Neural crest cell (in vitro differentiated cells): ENCODE measurements at regions not wholly inside any gene's neighbourhood (a gene's known extent, or its start where the extent isn't known, plus 50 kb on each side); places are given as distances from the start of the nearest gene placed in this dataset.
A peak's percentile ranks its signal among the peaks of the same experiment; 100 is the strongest.

Source experiments
- DNase-seq: peaks from one replicate; pipeline ENCODE4 v3.0.0; 2021; ENCODE audit warnings: low read depth, mixed read lengths, low spot score
- H3K27ac Mint-ChIP-seq: one replicate; pipeline ENCODE4 v1.8.0; 2021; ENCODE audit warnings: mild to moderate bottlenecking, mixed read lengths; ENCODE audit not compliant: unreplicated experiment
- H3K27me3 Mint-ChIP-seq: 2 replicates; pipeline ENCODE4 v1.8.0; 2021; ENCODE audit warnings: low read depth, mild to moderate bottlenecking, mixed read lengths
- H3K36me3 Mint-ChIP-seq: 2 replicates; pipeline ENCODE4 v1.8.0; 2021; ENCODE audit warnings: low read depth, mild to moderate bottlenecking, mixed read lengths
- H3K4me1 Mint-ChIP-seq: 2 replicates; pipeline ENCODE4 v1.8.0; 2021; ENCODE audit warnings: mixed read lengths
- H3K4me3 Mint-ChIP-seq: one replicate; pipeline ENCODE4 v1.8.0; 2021; ENCODE audit warnings: mild to moderate bottlenecking, mixed read lengths
- H3K9me3 Mint-ChIP-seq: 2 replicates; pipeline ENCODE4 v1.8.0; 2021; ENCODE audit warnings: mixed read lengths
- CTCF ChIP-seq: fragments of 200-600 bp; sonication (generic); conservative IDR thresholded peaks from 2 replicates; pipeline ENCODE4 v1.5.0; 2021; ENCODE audit warnings: antibody characterized with exemption, mild to moderate bottlenecking

DNA sequence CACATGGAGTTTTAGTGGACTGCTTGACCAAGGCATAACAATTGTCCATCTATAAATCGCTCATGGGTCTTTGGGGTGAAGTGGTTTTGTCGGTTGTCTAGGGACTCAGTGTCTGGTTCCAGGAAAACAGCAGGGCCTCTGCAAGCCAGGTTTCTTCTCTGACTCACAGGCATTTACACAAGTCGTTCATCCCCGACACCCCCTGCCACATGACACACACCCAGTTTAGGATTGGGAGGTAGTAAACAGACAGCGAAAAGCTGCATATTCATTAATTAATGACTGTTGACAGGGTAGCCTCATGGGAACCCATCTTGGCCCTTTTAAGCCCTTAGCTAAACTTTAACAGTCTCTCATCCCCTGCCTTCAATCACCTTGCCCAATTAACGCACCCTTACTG, 194.8 kb upstream of the ACVR2A start:
- Mint-ChIP-seq H3K36me3 (no peaks in the 10 kb centered on the region), H3K27ac (no peak overlapping the region), H3K4me1 (peaks cover 39% of the 10 kb centered on the region), H3K9me3 (no peaks in the 10 kb centered on the region), H3K4me3 (no peak overlapping the region), H3K27me3 (no peaks in the 10 kb centered on the region)
- no peak for DNase-seq
- no peak for TF ChIP-seq CTCF

DNA sequence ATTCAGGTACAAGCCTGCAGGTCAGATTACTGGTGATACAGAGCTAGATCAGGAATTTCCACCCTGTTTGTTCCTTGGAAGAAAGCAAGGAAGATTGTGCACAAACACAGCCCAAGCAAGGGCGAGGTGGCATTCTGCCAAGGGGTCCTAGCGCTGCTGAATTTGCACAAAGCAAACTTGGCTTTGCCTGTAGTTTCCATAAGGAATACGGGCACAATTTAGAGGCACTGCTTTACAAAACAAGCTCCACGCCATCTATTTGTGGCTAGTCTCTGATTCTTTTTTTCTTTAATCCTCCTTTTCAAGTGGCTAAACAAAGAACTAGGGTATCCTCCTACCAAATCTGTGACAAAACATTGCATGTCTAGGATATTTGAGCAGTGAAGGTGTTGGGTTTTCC, 195.5 kb upstream of the ACVR2A start:
- peaks cover 43% of the 10 kb centered on the region for H3K4me1 Mint-ChIP-seq
- no peak for TF ChIP-seq CTCF
- no peak for DNase-seq
- H3K9me3 Mint-ChIP-seq, result no peaks in the 10 kb centered on the region
- H3K36me3 Mint-ChIP-seq, result no peaks in the 10 kb centered on the region
- peak overlapping the region; percentile 44 for H3K27ac Mint-ChIP-seq
- no peak overlapping the region for H3K4me3 Mint-ChIP-seq
- no peaks in the 10 kb centered on the region for H3K27me3 Mint-ChIP-seq

DNA sequence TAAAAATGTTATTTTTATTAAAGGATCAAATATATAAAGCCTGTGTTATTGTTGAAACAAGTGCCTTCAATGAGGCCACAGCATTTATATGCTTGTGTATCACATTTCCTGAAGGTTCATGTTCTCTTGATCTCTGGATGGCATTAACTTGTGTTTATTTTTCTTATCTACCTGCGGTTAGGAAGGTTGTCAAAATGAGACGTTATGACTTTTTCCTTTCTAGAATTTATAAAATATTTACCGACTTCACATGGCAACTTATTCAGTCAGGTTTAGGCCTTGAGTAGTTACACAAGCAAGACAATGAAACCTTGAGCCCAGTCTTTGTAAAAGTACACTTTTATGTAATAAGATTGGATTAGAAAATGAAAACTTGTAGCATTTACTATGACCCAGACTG, 196.4 kb upstream of the ACVR2A start:
- Mint-ChIP-seq H3K9me3 (no peaks in the 10 kb centered on the region), H3K27ac (no peak overlapping the region)

DNA sequence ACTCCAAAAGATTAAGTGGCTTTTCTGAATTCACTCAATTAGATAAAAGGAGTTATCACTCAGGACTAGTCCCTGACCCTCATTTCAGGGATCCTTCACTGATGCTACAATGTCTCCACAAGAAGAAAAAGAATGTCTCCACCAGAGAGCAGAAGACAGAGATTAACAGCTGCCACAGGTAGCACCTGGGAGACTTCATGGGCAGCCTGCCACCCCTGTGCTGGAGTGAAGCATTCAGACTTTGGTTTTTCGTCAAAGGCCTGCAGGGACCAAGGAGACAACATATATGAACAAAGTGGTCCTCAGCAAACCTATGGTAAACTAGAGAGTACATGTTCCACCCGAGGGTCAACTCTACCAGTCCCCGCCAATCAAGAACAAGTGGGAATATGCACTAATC, 197.0 kb upstream of the ACVR2A start:
- Mint-ChIP-seq H3K36me3 (no peaks in the 10 kb centered on the region), H3K4me3 (no peak overlapping the region), H3K27me3 (no peaks in the 10 kb centered on the region), H3K4me1 (peaks cover 36% of the 10 kb centered on the region), H3K27ac (no peak overlapping the region), H3K9me3 (no peaks in the 10 kb centered on the region)
- DNase-seq, result no peak
- no peak for TF ChIP-seq CTCF

More for the DNA sequence above, 196.4 kb upstream of the ACVR2A start:
- Mint-ChIP-seq H3K27me3 (no peaks in the 10 kb centered on the region), H3K4me3 (no peak overlapping the region), H3K36me3 (no peaks in the 10 kb centered on the region), H3K4me1 (peaks cover 40% of the 10 kb centered on the region)
- no peak for DNase-seq
- TF ChIP-seq CTCF, result no peak

GRCh38 chr2:147646818-147647468, 197.9 kb upstream of the ACVR2A start:
- Mint-ChIP-seq H3K9me3 (no peaks in the 10 kb centered on the region), H3K36me3 (no peaks in the 10 kb centered on the region), H3K4me1 (peaks cover 36% of the 10 kb centered on the region), H3K27me3 (no peaks in the 10 kb centered on the region), H3K27ac (peak overlapping the region; percentile 94), H3K4me3 (peak overlapping the region; percentile 25)
- TF ChIP-seq CTCF, result no peak
- no peak for DNase-seq

DNA sequence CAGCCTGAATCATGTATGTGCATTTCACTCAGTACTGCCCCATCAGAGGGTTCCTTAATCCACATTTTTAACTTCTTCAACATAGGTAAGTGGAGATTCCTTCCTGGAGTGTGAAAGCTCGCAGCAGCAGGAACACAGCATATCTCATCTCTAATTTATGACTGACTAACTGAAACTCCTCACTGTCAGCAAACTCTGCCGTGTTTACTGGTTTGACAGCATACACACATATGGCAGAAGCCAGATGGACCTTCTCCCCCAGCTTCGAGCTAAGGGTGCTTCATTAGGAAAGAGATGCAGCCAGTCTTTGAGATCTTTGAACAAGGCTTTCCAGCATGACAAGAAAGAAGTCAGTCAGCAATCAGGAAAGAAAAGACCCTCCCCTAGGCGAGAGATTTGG, 200.3 kb upstream of the ACVR2A start:
- H3K4me1 Mint-ChIP-seq, result peaks cover 36% of the 10 kb centered on the region
- no peaks in the 10 kb centered on the region for H3K27me3 Mint-ChIP-seq
- no peak for DNase-seq
- H3K36me3 Mint-ChIP-seq, result no peaks in the 10 kb centered on the region
- H3K9me3 Mint-ChIP-seq, result peaks cover 4% of the 10 kb centered on the region
- H3K27ac Mint-ChIP-seq, result no peak overlapping the region
- TF ChIP-seq CTCF, result no peak
- H3K4me3 Mint-ChIP-seq, result no peak overlapping the region
